IPS-NIHi7 (cell line): ENCODE measurements at regions not wholly inside any gene's neighbourhood (a gene's known extent, or its start where the extent isn't known, plus 50 kb on each side); places are given as distances from the start of the nearest gene placed in this dataset.
A peak's percentile ranks its signal among the peaks of the same experiment; 100 is the strongest.
"Not testable (repeated sequence)": the region's sequence is repeated elsewhere in the genome, so short reads cannot be mapped to it uniquely, and the experiment has no call there.

Experiments used
- DNase-seq: peaks from one replicate; pipeline ENCODE4 v3.0.0; 2012; ENCODE audit warnings: mixed read lengths; ENCODE audit errors: extremely low spot score

DNA sequence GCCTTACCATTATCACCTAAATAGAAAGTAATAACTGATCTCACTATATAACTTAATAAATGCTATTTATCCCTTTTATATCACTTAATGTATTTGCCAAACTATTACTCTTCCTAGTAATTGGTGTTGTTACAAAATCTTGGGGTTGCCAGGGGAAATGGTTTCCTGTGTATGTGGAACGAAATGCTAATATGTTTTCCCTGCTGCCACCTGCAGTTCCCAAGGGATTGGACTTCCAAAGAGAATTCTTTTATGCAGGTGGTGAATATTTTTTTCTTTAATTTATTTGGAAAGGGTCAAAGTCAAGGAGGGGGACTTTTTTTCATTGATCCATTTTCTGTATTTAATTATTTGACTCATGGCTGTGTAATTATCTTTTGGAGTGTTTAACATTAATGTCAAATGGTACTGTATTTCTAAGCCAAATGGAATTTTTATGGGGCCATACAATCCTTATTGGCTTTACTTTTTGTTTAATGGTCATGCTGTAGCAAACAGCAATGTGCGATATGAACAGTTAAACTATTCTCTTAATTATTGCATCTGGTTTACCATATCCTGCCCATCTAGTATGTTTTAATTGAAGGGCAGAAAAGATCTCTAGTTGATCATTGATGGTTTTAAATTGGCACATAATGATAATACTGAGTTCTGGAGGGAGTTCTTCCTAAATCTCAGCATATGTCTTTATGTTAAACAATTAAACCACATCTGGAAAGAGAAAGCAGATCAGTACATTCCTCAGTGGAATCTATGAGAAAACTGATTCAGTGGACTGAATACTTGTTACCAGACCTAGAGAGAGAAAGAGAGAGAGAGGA, 486.3 kb downstream of the TTLL7 start:
- no peak for DNase-seq

DNA sequence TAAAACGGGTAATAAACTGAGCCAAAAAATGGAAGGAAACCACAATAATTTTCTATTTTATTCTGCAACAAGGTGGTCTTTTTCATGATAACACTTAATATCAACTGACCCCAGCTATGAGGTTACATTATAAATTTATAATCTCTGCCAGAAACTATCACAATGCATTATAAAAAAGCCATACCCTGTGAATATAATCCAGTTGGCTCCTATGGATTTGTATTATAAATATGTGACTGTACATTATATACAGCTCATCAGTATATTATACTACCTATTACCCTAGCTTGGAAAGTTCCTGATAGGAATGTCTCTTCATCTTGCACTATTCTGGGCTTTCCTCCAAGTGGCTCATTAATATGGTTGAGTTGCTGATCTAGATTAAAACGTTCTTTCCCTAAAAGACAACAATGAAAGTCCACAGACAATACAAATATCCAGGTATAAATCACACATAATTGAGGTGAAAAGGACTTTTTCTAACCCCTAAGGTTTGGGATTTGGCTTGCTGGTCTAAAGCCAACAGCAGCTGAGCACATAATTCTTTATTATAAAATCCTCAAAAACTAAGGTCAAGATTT, 487.7 kb downstream of the TTLL7 start:
- no peak for DNase-seq

DNA sequence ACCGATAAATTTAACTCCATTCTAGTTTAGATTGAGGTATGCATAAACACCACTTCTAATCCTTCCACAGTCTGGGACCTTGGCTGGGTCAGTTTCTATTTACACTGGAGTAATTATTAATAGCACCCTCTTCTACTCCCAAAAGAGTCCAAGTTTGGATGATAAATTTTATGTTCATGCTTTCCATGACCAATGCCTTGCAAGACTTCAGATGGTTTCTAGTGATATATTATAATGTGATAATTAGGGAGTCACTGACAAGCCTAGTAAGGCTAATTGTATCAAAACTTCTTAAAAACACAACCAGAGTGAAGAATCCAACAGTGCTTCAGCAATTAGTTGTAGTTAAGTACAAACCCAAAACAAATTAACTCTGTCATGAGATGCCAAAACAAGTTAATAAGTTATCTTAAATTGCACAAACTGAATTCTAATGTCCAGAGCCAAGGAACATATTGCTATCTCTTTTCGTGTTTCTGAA, 489.6 kb downstream of the TTLL7 start:
- no peak for DNase-seq

DNA sequence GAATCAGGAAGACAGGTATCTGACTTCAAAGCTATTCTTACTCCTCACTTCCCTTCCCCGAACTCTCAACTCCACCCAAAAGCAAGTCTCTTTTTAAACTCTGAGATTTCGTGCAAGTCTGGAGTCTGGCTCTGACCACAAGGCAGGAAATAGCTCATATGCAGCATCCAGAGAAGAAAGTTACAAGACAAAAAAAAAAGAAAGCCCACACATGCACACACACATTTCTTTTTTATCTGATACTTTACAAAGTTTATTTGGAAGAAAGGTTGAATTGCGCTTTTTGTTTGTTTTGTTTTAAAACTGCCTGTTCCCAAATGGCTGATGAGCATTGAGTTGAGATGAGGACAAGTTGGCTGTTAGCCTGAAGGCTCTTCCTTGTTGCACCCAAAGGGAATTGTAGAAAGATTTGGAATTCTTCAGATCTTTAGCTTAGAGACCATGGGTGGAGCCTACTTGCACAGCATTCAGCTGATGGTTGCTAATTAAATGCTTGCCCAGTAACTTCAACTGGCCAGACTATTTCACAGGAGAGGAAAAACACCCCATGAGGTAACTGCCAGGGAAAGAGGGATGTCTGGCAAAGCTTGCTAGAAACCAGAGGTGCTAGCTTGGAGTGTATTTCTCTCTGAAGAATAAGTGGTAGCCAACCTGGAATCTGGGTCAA, 490.3 kb downstream of the TTLL7 start:
- no peak for DNase-seq

DNA sequence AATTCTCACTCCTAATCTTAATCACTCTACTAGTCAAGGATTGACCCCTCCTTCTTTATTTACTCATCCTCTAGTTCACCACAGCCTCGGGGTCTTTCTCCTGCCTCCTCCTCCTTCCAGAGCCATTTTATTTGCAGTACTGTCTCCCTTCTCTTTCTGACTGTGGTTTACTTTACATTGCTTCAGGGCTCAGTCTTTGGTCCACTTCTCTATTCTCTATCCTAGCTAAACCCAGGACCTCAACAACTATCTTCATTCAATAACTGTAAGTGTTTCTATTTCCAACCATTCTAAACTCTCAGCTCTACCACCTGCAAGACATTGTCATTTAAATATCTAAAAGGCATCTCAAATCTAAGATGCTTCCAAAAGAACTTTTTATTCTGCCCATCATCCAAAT, 493.8 kb downstream of the TTLL7 start:
- DNase-seq = no peak

DNA sequence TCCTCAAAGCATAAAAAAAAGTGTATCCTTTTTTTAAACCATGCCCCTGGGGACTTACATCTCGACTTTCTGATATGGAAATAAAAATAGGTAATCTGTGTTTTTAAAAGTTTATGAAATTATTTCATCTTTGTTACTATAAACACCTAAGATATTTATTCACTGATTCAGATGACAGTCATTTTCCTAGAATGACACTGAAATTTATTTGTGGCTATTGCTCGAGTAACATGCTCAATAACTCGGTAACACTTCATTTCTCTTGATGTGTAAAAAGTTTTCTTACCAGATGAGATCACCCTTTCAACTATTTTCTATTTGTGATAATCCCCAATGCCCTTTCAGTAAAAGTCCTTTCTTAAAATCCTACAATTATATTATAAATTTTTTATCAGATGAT, 495.8 kb downstream of the TTLL7 start:
- DNase-seq = no peak

DNA sequence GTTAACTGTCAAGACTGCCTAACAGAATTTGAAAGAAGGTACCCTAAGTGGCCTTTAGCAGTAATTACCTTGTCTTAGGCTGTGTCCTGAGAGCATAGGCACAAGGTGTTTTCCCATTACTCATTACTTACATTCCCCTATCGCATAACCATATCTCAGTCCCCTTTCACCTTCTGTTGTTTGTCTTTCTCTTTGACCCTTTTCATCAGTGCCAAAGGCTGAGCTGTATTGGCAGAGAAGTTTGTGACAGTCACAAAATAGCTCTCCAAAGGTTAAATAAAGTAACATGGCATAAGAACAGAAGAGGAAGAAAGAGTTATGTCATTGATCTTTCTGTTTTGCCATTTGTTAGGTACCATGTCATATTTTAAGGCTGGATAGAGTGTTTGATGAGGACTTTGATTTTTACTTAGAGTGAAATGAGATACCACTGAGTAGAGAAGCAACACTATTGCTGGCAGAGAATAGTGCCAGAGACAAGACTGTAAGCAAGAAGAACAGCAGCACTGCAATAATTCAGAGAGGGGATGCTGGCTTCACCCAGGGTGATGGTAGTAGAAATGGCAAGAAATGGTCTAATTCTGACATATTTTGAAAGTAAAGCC, 497.8 kb downstream of the TTLL7 start:
- DNase-seq = no peak

DNA sequence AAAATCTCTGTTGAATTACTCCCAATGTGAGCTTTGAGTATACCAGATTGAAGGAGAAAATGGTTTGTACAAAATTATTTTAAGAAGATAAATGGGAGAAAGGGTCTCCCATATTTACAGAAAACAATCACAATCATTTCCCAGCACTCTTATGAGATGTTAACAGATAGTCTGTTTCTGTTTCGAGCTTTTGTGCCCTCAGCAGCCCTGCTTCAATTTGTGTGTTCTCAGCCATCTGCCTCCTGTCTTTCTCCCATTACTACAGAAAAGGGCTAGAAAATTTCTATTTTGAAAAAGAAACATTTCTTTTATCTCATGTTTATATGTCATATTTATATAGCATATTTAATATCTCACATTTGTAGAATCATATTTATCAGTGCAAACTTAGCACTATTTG, 498.4 kb downstream of the TTLL7 start:
- no peak for DNase-seq

DNA sequence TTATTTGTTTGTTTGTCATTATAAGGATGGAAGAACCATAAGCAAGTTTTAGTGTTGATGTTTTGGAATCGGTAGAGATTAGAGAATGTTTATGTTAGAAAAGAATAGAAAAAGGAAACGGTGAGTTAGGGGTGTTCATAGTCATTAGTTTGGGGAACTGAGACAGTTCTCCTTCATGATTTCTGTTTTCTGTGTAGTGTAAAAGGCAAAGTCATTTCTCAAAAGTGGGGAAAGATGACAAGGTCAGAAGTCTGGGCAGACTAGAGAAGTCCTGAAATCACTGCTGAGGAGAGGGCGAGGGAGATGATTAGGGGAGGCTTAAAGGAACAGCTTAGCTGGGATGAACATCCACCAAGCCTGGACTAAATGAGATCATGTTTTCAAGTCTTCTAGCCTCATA, 498.9 kb downstream of the TTLL7 start:
- DNase-seq = no peak

DNA sequence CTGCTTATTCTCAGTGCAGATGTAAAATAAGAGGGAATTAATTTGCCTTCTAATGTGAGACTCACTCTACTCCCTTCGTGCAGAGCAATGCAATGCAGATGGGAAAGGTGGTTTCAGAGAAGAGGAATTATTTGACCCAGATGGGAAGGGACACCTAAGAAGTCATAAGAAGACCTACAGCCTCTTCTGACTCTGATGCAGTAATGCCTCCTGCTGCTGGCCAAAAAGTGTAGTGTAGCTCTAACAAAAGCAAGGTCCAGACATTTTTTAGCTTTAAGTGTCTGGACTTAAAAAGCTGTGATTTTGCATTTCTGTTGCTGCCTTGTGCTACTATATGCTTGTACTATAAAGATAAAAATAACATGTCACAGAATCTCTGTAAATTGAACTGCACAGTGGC, 501.4 kb downstream of the TTLL7 start:
- peak; percentile 23 for DNase-seq

DNA sequence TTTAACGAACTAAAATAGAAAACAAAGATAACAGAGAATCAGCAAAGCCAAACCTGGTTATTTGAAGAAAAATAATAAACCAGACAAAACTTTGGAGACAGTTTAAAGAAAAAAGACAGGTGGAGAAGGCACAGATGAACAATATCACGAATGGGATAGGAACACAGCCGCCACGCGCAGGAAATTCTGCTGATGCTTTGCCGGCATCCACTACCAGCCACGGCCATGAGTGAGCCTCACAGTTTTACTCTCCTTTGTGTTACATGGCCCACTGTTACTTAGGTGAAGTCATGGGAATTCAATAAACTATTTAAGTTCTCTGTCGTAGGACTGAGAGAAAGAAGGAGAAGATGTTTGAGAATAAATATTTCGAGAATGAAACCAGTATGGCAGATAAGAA, 503.4 kb downstream of the TTLL7 start:
- no peak for DNase-seq

DNA sequence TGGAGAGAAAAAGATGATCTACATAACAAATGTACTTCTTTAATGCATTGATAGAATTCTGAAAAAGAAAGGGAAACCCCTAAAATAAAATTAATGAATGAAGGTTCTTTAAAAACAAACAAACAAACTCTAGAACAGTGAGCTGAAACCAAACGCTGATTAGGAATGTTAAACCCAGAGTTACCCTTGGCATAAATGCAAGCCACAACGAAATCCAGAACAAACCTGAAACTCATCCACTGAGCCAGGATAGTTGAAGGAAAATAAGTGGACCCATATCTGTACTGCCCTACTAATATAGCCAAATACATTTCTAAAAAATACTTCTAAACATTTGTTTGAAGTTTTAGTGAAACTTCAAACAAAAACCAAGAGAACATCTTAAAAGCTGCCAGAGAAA, 505.3 kb downstream of the TTLL7 start:
- no peak for DNase-seq

DNA sequence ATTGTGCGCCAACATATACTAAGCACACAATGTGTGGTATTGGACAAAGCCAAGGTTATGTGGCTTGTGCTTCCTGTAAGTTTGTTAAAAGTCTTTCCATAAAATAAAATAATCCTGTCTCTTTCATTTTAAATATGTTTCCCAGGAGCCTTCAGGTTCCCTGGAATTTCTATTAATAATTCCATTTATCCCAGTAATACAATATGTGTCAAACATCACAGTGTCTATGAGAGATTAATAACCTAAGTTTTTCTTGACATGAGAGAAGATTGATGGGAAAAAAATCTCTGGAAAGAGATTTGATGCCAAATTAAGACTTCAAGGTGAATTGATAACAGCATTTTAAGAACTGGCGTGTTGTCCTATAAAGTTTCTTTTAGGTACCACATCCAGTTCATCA, 507.0 kb downstream of the TTLL7 start:
- DNase-seq = no peak

DNA sequence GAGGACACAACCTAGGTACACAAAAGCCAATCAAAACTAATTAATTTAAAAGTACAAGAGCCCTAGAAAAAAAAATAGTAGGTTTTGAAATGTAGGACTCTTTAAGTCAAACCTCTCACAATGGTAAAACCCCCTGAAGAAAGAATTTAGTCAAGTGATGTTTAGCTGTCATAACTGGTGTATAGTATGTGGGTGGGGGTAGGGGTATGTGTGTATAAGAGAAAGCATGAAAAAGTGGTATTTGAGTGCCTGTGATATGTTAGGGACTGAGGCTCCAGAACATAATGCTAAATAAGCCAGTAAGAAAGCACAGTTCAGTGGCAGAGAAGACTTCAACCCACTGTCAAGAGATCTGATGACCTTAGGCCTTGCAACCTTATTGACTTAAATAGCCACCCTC, 507.9 kb downstream of the TTLL7 start:
- DNase-seq = no peak

DNA sequence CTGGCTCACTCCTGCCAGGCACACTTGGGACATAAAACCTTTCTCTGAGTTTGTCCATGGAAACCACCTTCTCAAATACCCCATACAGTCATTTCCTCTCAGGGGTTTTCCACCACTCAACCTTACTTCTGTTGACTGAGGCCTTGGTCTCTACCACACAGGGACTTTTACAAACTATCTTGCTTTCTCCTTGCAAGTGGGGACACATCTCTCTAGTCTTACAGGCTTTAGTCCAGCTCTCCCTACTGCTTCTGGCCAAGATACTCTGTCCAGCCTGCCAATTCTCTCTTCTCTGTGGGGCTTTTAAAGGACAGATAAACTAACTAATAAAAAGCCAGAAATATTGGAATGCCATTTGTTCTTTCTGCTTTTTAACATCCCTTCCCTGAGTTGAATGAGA, 510.8 kb downstream of the TTLL7 start:
- DNase-seq = not testable (repeated sequence)

DNA sequence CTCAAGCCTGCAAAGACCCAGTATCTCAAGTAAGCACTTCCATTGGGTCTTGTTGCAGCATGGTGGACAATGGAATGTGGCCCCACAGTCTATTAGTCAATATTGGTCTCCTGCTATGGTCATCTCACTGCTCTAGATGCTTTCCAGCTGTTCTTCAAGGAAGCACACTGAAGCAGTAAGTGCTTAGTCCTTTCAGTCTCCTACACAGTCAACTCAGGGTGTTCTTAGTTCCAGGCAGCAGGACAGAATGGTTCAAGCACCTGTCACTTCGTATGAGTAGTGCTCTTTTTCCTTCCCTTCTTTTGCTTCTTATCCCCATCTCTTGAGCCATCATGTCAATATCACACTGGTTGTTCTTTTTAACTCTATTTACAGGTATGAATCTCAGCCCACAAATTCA, 511.5 kb downstream of the TTLL7 start:
- not testable (repeated sequence) for DNase-seq

DNA sequence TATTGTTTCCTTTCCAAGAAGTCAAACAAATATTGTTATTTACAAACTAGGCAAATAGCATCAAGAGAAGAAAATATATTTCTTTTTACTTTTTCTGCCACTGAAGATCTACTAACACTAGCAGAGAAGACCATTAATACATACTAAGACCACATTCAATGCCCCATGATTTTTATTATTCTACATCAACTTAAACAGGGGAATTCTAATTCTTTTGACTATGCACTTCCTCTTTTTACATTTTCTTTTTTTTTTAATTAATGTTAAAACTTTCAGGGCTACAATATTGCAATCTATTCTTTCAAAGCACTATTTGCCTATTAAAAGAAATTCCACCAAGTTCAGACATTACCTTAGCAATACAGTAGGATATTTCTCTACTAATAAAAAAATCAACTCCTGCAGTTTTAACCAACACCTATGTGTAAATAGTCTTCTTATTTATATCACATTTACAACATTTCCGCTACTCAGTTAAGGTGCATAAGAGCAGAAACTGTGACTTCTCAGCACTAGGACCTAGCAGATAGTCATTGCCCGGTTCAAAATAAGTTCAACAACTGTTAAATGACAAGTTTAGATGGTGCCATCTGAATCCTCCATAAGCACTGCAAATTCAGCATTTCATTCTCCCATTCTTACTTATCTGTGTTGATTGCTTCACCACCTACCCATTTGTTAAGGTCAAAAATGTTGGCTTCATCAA, 513.5 kb downstream of the TTLL7 start:
- not testable (repeated sequence) for DNase-seq

DNA sequence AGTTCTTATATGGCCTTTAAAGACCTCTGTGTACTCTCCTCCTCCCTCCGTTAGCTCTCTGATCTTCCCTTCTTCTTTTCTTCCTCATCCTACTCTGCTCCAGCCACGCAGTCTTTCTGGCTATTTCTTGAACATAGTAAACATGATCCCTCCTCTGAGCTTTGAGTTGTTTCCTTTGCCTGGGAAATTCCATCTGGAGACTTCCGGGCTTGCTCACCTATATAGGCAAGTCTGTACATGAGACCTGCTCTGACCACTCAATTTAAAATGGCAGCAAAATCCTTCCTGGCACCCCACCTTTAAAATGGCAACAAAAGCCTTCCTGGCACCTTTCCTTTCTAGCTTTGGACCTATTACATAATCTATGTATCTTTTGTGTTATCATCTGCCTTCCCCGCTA, 517.6 kb downstream of the TTLL7 start:
- not testable (repeated sequence) for DNase-seq

DNA sequence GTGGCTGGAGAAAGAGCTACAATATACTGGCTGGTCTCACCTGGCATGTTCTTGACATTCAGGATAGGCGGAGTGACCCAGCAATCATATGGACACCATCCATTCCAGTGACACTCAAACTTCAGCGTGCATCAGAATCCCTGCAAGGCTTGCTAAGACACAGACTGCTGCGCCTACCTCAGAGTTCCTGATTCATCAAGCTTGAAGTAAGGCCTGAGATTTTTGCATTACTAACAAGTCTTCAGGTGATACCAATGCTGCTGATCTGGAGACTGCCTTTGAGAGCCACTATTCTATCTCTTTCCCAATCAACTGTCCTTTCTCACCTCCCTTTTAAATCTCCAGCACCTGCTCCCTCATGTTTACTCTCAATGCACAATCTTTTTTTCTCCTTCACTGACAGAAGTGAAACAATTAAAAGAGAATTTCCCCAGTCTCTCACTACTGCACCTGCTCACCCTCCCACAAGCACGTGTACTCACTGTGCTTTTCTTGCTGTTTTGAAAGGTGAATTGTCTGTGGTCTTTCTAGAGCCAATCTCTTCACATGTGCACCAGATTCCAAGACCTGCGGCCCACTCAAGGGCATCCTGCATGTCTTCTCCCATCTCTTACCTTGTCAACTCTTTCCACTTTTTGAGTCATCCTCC, 519.2 kb downstream of the TTLL7 start:
- DNase-seq = not testable (repeated sequence)

DNA sequence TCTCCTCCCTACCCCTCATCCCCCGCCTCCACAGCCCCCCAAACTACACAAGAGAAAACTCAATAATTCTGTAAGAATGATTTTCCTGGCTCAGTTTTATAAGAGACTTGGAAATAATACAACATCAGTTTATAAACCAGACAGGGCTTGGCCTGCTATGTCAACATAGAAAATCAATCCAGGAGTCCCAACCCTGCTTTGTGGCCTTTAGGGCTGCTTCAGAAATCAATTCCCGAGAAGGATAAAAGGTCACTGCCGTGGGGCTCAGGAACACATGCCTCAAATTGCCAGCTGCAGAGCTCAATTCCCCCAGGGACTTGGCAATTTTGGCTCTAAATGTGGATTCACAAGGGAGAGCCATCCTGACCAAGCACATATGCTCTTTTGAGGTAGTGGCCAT, 520.8 kb downstream of the TTLL7 start:
- DNase-seq = not testable (repeated sequence)

DNA sequence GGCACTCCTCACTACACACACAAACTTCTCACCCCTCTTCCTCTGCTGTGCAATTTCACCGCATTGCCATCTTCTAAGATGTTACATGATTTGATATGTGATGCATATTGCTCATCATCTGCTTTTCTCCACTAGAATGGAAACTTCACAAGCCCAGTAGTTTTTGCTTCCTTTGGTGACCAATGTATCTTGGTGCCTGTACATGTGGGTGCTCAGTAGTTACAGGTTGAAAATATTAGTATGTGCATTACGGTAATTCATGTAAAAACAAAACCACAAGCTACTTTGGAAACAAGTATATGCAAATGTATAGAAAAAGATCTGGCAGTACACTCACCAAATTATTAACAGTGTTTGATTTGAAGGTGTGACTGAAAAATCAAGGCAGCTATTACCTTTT, 522.4 kb downstream of the TTLL7 start:
- DNase-seq = not testable (repeated sequence)
